ENCODE measurements at regions not wholly inside any gene's neighbourhood (a gene's known extent, or its start where the extent isn't known, plus 50 kb on each side); places are given as distances from the start of the nearest gene placed in this dataset.

GRCh38 chr2:150417278-150417677 is 70.2 kb downstream of the RND3 start:
- ATAC-seq (ENCODE audit: low FRiP score) = no peak
- no peak for DNase-seq (ENCODE audit: low spot score)
- no peak for TF ChIP-seq CTCF (IDR thresholded peaks at IDR 0.05)

GRCh38 chr2:150415022-150415421 is 72.4 kb downstream of the RND3 start:
- DNase-seq (ENCODE audit: low spot score) (no peak), ATAC-seq (ENCODE audit: low FRiP score) (no peak)
- TF ChIP-seq CTCF (IDR thresholded peaks at IDR 0.05) = no peak

- no peak for TF ChIP-seq CTCF (IDR thresholded peaks at IDR 0.05)
- no peak for DNase-seq (ENCODE audit: low spot score)
- no peak for ATAC-seq (ENCODE audit: low FRiP score)
Observed at GRCh38 chr2:150413910-150414309, 73.6 kb downstream of the RND3 start.

- DNase-seq (ENCODE audit: low spot score) = no peak
- ATAC-seq (ENCODE audit: low FRiP score) = no peak
- no peak for TF ChIP-seq CTCF (IDR thresholded peaks at IDR 0.05)
Observed at GRCh38 chr2:150413366-150413765, 74.1 kb downstream of the RND3 start.

GRCh38 chr2:150410809-150411208 is 76.7 kb downstream of the RND3 start:
- no peak for DNase-seq (ENCODE audit: low spot score)
- ATAC-seq (ENCODE audit: low FRiP score) = no peak
- TF ChIP-seq CTCF (IDR thresholded peaks at IDR 0.05) = no peak

- ATAC-seq (ENCODE audit: low FRiP score) (no peak), DNase-seq (ENCODE audit: low spot score) (no peak)
- no peak for TF ChIP-seq CTCF (IDR thresholded peaks at IDR 0.05)
Observed at GRCh38 chr2:150409196-150409595, 78.3 kb downstream of the RND3 start.

- ATAC-seq (ENCODE audit: low FRiP score) = no peak
- no peak for TF ChIP-seq CTCF (IDR thresholded peaks at IDR 0.05)
- DNase-seq (ENCODE audit: low spot score) = no peak
Observed at GRCh38 chr2:150404147-150404546, 83.3 kb downstream of the RND3 start.

Data from omental fat pad (tissue), 3 donors.